ENCODE measurements at regions not wholly inside any gene's neighbourhood (a gene's known extent, or its start where the extent isn't known, plus 50 kb on each side); places are given as distances from the start of the nearest gene placed in this dataset.

GRCh38 chr11:15367695-15368094 is 253.0 kb downstream of the INSC start:
- Histone ChIP-seq H3K27me3 (ENCODE audit: low read length) (no peaks in the 10 kb centered on the region), H4K20me1 (ENCODE audit: low read length) (no peaks in the 10 kb centered on the region), H3K36me3 (ENCODE audit: low read depth, low read length) (no peaks in the 10 kb centered on the region), H3K9me2 (replicated peaks; ENCODE audit: low read length) (no peaks in the 10 kb centered on the region), H3K79me2 (ENCODE audit: low read length) (no peaks in the 10 kb centered on the region), H3K4me3 (ENCODE audit: low read length) (no peak overlapping the region), H3K4me1 (ENCODE audit: insufficient read depth, low read length) (no peaks in the 10 kb centered on the region), H3K4me2 (ENCODE audit: low read length) (no peak overlapping the region), H3F3A (ENCODE audit: low read length, unreplicated experiment) (no peaks in the 10 kb centered on the region), H2AFZ (ENCODE audit: low read length) (no peak overlapping the region), H3K9ac (ENCODE audit: low read length) (no peak overlapping the region), H3K27ac (ENCODE audit: low read length) (no peak overlapping the region), H3K9me3 (ENCODE audit: low read length) (no peaks in the 10 kb centered on the region)
- POLR2A ChIA-PET (ENCODE audit: unreplicated experiment), result no interaction called here
- CTCF ChIA-PET, result no interaction called here
- DNase-seq, result no peak
- ATAC-seq, result no peak
- TF ChIP-seq CTCF (conservative IDR thresholded peaks at IDR 0.05; ENCODE audit: low read depth, low read length) (no peak), EZH2phosphoT487 (IDR thresholded peaks at IDR 0.05; ENCODE audit: borderline replicate concordance, low read length) (no peak), EZH2 (IDR thresholded peaks at IDR 0.05; ENCODE audit: low read length, unreplicated experiment) (no peak)
- intact Hi-C loops (cut with micrococcal nuclease), result no loop called here
- no TSS peak for BruUV-seq (replicated peaks)

GRCh38 chr11:15370495-15371147 is 255.9 kb downstream of the INSC start:
- Histone ChIP-seq H3F3A (ENCODE audit: low read length, unreplicated experiment) (no peaks in the 10 kb centered on the region), H3K4me1 (ENCODE audit: insufficient read depth, low read length) (no peaks in the 10 kb centered on the region), H3K27me3 (ENCODE audit: low read length) (no peaks in the 10 kb centered on the region), H2AFZ (ENCODE audit: low read length) (no peak overlapping the region), H3K9me2 (replicated peaks; ENCODE audit: low read length) (no peaks in the 10 kb centered on the region), H3K27ac (ENCODE audit: low read length) (no peak overlapping the region), H3K36me3 (ENCODE audit: low read depth, low read length) (no peaks in the 10 kb centered on the region), H3K9me3 (ENCODE audit: low read length) (no peaks in the 10 kb centered on the region), H3K9ac (ENCODE audit: low read length) (no peak overlapping the region), H3K4me2 (ENCODE audit: low read length) (no peak overlapping the region), H4K20me1 (ENCODE audit: low read length) (no peaks in the 10 kb centered on the region), H3K79me2 (ENCODE audit: low read length) (no peaks in the 10 kb centered on the region), H3K4me3 (ENCODE audit: low read length) (no peak overlapping the region)
- intact Hi-C loops (cut with micrococcal nuclease), result no loop called here
- TF ChIP-seq EZH2 (IDR thresholded peaks at IDR 0.05; ENCODE audit: low read length, unreplicated experiment) (no peak), EZH2phosphoT487 (IDR thresholded peaks at IDR 0.05; ENCODE audit: borderline replicate concordance, low read length) (no peak), CTCF (conservative IDR thresholded peaks at IDR 0.05; ENCODE audit: low read depth, low read length) (no peak)
- BruUV-seq (replicated peaks), result no TSS peak
- POLR2A ChIA-PET (ENCODE audit: unreplicated experiment), result no interaction called here
- ATAC-seq, result no peak
- CTCF ChIA-PET, result no interaction called here
- no peak for DNase-seq

GRCh38 chr11:15371533-15371932 is 256.8 kb downstream of the INSC start:
- TF ChIP-seq CTCF (conservative IDR thresholded peaks at IDR 0.05; ENCODE audit: low read depth, low read length), result no peak
- TF ChIP-seq EZH2phosphoT487 (IDR thresholded peaks at IDR 0.05; ENCODE audit: borderline replicate concordance, low read length), result no peak
- no peak for TF ChIP-seq EZH2 (IDR thresholded peaks at IDR 0.05; ENCODE audit: low read length, unreplicated experiment)
- intact Hi-C loops (cut with micrococcal nuclease), result no loop called here
- H3F3A ChIP-seq (ENCODE audit: low read length, unreplicated experiment), result no peaks in the 10 kb centered on the region
- CTCF ChIA-PET, result no interaction called here
- no peaks in the 10 kb centered on the region for H3K9me3 ChIP-seq (ENCODE audit: low read length)
- POLR2A ChIA-PET (ENCODE audit: unreplicated experiment), result no interaction called here
- H3K4me3 ChIP-seq (ENCODE audit: low read length), result no peak overlapping the region
- H4K20me1 ChIP-seq (ENCODE audit: low read length), result no peaks in the 10 kb centered on the region
- no peak overlapping the region for H2AFZ ChIP-seq (ENCODE audit: low read length)
- no peaks in the 10 kb centered on the region for H3K79me2 ChIP-seq (ENCODE audit: low read length)
- no peak overlapping the region for H3K4me2 ChIP-seq (ENCODE audit: low read length)
- H3K27me3 ChIP-seq (ENCODE audit: low read length), result no peaks in the 10 kb centered on the region
- H3K27ac ChIP-seq (ENCODE audit: low read length), result no peak overlapping the region
- H3K4me1 ChIP-seq (ENCODE audit: insufficient read depth, low read length), result no peaks in the 10 kb centered on the region
- DNase-seq, result no peak
- H3K9me2 ChIP-seq (replicated peaks; ENCODE audit: low read length), result no peaks in the 10 kb centered on the region
- H3K9ac ChIP-seq (ENCODE audit: low read length), result no peak overlapping the region
- BruUV-seq (replicated peaks), result no TSS peak
- no peak for ATAC-seq
- H3K36me3 ChIP-seq (ENCODE audit: low read depth, low read length), result no peaks in the 10 kb centered on the region
